Activated CD4-positive, alpha-beta T cell treated with anti-CD3 and anti-CD28 coated beads, Interleukin-2, Interleukin-4, amounts not matched to agents 100 ng/mL and 50 ng/mL, durations not matched to agents 16 hours and 8 hours (primary cell): ENCODE measurements at regions not wholly inside any gene's neighbourhood (a gene's known extent, or its start where the extent isn't known, plus 50 kb on each side); places are given as distances from the start of the nearest gene placed in this dataset.

Experiments used
- DNase-seq: peaks from one replicate; pipeline ENCODE4 v3.0.0-alpha.2; 2020; ENCODE audit warnings: low spot score

- DNase-seq: no peak
Observed at GRCh38 chr9:119483153-119483552, 113.9 kb upstream of the BRINP1 start.

DNA sequence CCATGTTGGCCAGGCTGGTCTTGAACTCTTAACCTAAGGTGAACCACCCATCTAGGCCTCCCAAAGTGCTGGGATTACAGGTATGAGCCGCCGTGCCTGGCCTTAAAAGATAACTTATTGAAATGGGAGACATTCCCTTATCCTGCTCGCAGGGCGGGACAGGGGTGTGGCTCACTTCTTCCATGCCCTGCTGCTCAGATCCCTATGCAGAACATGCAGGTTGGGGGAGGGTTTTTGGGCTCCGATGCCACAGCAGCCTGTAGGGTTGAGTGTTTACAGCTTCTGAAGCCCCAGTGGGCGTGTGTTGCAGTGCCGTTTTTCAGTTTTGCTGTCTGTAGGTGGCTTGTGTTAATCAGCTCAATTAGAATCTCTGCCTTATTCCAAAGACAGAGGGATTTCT is 108.0 kb upstream of the BRINP1 start:
- no peak for DNase-seq

DNA sequence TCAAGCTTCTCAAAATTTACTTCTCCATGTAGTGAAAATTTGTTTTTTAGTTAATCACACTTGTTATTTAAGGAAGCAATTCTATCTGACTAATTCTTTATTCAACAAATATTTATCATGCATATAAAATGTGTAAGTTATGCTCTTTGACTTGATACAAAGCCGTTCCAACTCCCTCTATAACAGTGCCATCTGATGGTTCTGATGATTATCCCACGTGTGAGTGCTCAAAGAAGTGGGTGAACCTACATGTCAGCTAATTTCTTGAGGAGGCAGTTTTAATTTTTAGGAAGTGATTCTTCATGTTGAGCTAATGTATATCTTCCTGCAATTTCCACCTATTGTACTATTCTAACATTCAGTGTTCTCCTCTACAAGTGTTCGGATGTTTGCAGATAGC is 88.8 kb upstream of the BRINP1 start:
- DNase-seq: no peak

DNA sequence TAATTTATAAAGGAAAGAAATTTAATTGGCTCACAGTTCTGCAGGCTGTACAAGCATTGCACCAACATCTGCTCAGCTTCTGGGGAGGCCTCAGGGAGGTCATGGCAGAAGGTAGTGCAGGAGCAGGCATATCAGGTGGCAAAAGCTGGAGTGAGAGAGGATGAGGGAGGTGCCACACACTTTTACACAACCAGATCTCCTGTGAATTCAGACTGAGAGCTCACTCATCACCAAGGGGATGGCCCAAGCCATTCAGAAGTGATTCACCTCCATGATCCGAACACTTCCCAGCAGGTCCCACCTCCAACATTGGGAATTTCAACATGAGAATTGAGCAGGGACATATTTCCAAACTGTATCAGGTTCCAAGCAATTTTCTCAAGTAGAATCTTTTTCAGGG is 84.7 kb upstream of the BRINP1 start:
- DNase-seq: no peak

DNA sequence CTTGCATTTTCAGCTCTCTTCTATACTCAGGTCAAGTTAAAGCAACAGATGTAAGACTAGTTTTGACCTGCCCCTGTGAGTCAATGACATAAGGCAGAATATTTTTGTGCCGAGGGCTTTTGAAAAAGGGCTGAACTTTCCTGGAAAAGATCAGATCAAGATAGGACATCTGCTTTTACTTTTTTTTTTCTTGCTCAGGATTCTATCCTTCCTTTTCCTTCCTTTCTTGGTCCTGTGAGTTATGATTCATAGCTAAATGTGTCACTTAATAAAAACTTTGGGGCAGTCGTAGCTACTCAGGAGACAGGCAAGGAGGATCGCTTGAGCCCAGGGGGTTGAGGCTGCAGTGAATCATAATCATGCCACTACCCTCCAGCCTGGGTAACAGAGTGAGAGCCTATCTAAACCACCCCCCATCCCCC is 84.3 kb upstream of the BRINP1 start:
- no peak for DNase-seq

- no peak for DNase-seq
Observed at GRCh38 chr9:119451426-119451825, 82.2 kb upstream of the BRINP1 start.

- no peak for DNase-seq
Observed at GRCh38 chr9:119443179-119443578, 73.9 kb upstream of the BRINP1 start.

DNA sequence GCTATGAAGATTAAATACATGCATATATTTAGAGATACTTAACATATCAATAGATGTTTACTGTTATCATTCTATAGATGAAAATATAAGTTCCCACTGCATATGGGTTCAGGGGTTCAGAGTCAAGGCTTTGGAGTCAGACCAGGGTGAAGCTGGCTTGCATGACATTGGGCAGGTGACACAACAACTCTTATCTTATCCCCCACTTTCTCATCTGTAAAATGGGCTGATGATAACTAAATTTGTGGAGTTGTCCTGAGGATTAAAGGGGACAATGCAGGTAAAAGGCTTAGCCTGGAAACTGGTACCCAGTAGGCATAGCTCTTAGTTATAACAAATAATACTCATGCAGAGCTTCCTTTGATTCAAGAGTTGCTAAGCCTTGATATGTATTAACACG is 72.6 kb upstream of the BRINP1 start:
- DNase-seq: no peak

DNA sequence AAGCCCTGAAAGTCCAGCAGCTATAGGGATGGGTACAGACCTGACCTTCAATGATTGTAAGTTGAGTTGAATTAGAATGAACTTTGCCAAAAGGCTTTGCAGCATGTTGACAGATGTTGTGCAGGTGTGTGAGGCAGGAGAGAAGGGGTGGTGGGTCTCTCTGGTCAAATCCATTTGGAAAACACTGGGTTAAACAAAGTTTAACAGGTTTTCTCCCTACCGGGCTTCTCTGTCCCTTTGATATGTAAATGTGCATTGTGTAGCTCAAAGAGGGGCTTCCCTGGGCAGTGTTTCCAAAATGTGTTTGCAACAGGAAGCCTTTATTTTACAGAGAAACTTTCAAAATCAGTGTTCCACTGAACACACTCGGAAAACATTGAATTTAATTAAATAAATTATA is 72.1 kb upstream of the BRINP1 start:
- no peak for DNase-seq

- DNase-seq: no peak
Observed at GRCh38 chr9:119436261-119436660, 67.0 kb upstream of the BRINP1 start.

GRCh38 chr9:119435076-119435475 is 65.8 kb upstream of the BRINP1 start:
- no peak for DNase-seq

- no peak for DNase-seq
Observed at GRCh38 chr9:119432428-119432827, 63.2 kb upstream of the BRINP1 start.

DNA sequence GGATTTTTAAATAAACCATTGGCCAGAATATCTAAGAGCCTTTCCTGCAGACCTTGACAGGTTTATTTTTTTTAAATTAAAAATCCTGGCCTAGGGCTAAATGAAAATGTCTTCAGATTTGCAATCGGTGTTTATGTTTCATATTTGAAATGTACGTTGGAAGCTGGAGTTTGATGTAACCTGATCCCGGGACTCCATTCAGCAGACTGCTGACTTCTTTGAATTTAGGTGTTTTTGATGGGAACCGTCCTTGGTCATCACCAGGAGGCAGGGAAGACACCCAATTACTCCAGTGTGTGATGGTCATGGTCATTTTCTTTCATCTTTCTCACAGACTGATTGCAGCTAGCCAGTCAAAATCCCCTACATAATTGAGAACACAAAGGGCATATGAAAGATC is 60.1 kb upstream of the BRINP1 start:
- DNase-seq: no peak

GRCh38 chr9:119420231-119420630 is 51.0 kb upstream of the BRINP1 start:
- no peak for DNase-seq
